ENCODE measurements at regions not wholly inside any gene's neighbourhood (a gene's known extent, or its start where the extent isn't known, plus 50 kb on each side); places are given as distances from the start of the nearest gene placed in this dataset.
"Not testable (repeated sequence)": the region's sequence is repeated elsewhere in the genome, so short reads cannot be mapped to it uniquely, and the experiment has no call there.

DNA sequence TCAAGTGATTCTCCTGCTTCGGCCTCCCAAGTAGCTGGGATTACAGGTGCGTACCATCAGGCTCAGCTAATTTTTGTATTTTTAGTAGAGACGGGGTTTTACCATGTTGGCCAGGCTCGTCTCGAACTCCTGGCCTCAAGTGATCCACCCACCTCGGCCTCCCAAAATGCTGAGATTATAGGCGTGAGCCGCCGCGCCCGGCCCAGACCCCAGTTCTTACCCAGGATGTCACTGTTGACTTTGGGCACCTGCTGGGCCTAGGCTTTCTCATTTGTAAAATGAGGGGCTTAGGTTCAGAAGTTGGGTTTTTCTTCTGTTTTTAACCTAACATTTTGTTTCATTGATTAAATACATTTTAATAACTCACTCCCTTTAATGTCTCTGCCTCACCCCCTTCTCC, 181.7 kb upstream of the ADRA1D start:
- TF ChIP-seq, protein P1, sequence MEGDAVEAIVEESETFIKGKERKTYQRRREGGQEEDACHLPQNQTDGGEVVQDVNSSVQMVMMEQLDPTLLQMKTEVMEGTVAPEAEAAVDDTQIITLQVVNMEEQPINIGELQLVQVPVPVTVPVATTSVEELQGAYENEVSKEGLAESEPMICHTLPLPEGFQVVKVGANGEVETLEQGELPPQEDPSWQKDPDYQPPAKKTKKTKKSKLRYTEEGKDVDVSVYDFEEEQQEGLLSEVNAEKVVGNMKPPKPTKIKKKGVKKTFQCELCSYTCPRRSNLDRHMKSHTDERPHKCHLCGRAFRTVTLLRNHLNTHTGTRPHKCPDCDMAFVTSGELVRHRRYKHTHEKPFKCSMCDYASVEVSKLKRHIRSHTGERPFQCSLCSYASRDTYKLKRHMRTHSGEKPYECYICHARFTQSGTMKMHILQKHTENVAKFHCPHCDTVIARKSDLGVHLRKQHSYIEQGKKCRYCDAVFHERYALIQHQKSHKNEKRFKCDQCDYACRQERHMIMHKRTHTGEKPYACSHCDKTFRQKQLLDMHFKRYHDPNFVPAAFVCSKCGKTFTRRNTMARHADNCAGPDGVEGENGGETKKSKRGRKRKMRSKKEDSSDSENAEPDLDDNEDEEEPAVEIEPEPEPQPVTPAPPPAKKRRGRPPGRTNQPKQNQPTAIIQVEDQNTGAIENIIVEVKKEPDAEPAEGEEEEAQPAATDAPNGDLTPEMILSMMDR (IDR thresholded peaks at IDR 0.05) = not testable (repeated sequence)
- not testable (repeated sequence) for TF ChIP-seq POLR2A (IDR thresholded peaks at IDR 0.05)

Data from lower leg skin (tissue), 3 donors.